ENCODE measurements at regions not wholly inside any gene's neighbourhood (a gene's known extent, or its start where the extent isn't known, plus 50 kb on each side); places are given as distances from the start of the nearest gene placed in this dataset.
"Not testable (repeated sequence)": the region's sequence is repeated elsewhere in the genome, so short reads cannot be mapped to it uniquely, and the experiment has no call there.

DNA sequence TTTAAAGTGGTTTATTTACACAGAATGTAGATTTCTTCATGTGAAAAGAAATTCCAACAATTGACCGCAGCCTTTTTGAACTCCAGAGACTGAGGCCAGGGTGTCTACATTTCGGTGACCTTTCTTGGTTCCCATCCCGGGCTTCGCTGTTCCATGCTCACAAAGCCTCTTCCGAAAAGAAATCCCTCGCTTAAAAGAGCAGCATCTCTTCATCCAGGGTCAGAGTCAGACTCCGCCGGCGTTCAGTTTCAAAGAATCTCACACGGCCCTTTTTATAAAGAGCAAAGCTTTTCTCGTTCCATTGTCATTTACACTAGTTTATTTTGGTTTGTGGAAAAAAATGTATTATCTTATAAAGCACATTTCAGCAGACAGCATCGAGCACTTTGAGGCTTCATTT lies 530.6 kb upstream of the B3GAT1 start:
- no peak for DNase-seq (ENCODE audit: low read depth)
- H3K4me3 ChIP-seq (replicated peaks; ENCODE audit: low read depth, low read length) = no peak overlapping the region
- TF ChIP-seq, protein P1, sequence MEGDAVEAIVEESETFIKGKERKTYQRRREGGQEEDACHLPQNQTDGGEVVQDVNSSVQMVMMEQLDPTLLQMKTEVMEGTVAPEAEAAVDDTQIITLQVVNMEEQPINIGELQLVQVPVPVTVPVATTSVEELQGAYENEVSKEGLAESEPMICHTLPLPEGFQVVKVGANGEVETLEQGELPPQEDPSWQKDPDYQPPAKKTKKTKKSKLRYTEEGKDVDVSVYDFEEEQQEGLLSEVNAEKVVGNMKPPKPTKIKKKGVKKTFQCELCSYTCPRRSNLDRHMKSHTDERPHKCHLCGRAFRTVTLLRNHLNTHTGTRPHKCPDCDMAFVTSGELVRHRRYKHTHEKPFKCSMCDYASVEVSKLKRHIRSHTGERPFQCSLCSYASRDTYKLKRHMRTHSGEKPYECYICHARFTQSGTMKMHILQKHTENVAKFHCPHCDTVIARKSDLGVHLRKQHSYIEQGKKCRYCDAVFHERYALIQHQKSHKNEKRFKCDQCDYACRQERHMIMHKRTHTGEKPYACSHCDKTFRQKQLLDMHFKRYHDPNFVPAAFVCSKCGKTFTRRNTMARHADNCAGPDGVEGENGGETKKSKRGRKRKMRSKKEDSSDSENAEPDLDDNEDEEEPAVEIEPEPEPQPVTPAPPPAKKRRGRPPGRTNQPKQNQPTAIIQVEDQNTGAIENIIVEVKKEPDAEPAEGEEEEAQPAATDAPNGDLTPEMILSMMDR (IDR thresholded peaks at IDR 0.05; ENCODE audit: low read length, missing control alignments) = no peak

DNA sequence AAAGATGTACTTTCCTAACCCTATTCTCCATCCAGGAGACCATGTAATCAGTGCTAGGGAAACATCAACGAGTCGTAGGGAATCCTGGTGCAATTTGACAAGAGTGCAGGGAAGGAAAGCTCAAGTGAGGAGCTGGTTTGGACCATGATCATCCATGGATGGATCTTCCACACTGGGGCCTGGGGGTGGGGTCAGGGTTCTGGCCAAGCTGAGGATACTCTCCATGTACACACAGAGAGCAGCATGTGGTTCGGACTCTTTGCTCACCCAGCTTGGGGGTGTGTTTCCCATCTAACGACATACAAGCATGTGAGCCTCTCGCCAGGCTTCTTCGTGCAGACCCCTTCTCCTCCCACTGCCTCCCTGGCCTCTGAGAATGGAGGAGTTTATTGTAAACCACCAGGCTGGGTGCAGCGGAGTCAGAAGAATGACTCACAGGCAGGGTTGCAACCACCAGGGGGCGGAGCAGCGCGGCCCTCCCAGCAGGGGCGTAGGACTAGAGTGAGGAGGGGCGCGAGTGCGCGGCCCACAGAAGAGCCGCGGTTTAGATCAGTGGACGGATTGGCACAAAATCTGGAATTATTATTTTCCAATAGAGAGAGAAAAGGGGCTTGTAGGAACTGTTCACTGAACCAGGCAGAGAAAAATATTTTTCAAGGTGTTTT lies 530.0 kb upstream of the B3GAT1 start:
- H3K4me3 ChIP-seq (replicated peaks; ENCODE audit: low read depth, low read length); DNase-seq (ENCODE audit: low read depth): not testable (repeated sequence)
- TF ChIP-seq, protein P1 (IDR thresholded peaks at IDR 0.05; ENCODE audit: low read length, missing control alignments) = peak; percentile 4

GRCh38 chr11:134941326-134941725 lies 529.3 kb upstream of the B3GAT1 start:
- no peak for DNase-seq (ENCODE audit: low read depth)
- TF ChIP-seq, protein P1 (IDR thresholded peaks at IDR 0.05; ENCODE audit: low read length, missing control alignments) = no peak
- no peak overlapping the region for H3K4me3 ChIP-seq (replicated peaks; ENCODE audit: low read depth, low read length)

DNA sequence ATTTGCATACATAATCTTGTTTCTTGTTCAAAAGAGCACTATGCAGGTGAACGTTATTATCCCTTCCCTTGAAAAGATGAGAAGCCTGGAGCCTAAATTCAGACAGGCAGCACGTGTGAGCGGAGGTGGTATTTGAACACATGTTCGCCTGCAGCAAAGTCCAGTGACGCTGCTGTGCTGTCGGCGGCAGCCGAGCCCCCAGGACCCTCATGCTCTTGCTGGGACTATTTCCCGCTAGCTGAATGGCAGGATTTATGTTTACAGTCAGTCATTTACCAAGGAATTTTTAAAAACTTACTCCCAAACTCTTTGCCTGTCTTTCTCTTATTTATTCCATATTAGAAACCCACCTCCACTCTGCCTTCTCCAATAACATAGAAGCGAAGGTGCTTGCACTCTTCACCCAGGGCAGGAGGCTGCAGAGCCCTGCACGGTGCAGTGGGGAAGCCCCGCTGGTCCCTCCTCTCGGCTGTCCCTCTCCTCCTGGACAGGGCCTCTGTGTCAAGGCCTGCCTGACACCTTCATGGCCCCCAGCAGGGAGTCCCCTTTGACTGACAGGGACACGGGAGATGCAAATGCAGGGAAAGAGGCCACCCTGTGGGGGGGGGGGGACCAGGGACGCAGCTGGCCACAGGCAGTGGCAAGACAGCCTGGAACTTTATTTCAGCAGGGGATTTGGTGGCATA lies 528.5 kb upstream of the B3GAT1 start:
- no peak overlapping the region for H3K4me3 ChIP-seq (replicated peaks; ENCODE audit: low read depth, low read length)
- no peak for DNase-seq (ENCODE audit: low read depth)
- TF ChIP-seq, protein P1 (IDR thresholded peaks at IDR 0.05; ENCODE audit: low read length, missing control alignments) = no peak

DNA sequence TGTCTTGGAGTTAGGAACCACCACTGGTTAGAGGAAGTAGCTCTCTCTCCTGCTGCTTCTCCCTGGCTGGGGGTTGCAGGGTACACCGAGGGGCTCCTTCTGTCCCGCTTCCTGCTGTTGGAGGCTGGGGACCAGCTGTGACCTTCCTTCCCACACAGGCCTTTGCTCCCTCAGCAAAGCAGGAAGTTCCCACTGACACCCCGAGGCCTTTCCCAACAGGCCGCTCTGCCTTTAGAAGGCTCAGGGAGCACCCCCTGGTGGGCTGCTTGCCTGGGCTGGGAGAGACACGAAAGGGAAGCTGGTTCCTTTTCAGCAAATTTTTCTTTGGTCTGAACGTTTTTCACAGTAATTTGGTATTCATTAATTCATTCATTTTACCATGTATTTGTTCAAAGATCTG lies 527.9 kb upstream of the B3GAT1 start:
- no peak overlapping the region for H3K4me3 ChIP-seq (replicated peaks; ENCODE audit: low read depth, low read length)
- TF ChIP-seq, protein P1 (IDR thresholded peaks at IDR 0.05; ENCODE audit: low read length, missing control alignments) = no peak
- no peak for DNase-seq (ENCODE audit: low read depth)

- DNase-seq (ENCODE audit: low read depth) = no peak
- TF ChIP-seq, protein P1 (IDR thresholded peaks at IDR 0.05; ENCODE audit: low read length, missing control alignments) = no peak
- H3K4me3 ChIP-seq (replicated peaks; ENCODE audit: low read depth, low read length) = no peak overlapping the region
These were observed 527.0 kb upstream of the B3GAT1 start for GRCh38 chr11:134939031-134939430.

Data from fibroblast of pulmonary artery (primary cell).